T-helper 9 cell (primary cell): ENCODE measurements at regions not wholly inside any gene's neighbourhood (a gene's known extent, or its start where the extent isn't known, plus 50 kb on each side); places are given as distances from the start of the nearest gene placed in this dataset.
"Not testable (repeated sequence)": the region's sequence is repeated elsewhere in the genome, so short reads cannot be mapped to it uniquely, and the experiment has no call there.

Experiments
- DNase-seq: peaks from one replicate; pipeline ENCODE4 v3.0.0-alpha.2; 2020

DNA sequence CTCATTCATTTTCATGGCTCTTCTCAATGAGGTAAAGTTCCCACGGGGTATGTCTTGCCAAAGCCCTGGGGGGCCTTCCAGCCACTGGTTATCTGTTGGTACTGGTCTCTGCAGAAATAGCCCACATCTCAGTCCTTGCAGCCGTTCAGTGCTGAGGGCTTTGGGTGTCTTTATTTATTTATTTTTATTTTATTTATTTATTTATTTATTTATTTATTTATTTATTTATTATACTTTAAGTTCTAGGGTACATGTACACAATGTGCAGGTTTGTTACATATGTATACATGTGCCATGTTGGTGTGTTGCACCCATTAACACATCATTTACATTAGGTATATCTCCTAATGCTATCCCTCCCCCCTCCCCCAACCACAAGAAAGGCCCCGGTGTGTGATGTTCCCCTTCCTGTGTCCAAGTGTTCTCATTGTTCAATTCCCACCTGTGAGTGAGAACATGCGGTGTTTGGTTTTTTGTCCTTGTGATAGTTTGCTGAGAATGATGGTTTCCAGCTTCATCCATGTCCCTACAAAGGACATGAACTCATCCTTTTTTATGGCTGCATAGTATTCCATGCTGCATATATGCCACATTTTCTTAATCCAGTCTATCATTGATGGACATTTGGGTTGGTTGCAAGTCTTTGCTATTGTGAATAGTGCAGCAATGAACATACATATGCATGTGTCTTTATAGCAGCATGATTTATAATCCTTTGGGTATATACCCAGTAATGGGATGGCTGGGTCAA is 308.1 kb upstream of the B3GAT1 start:
- DNase-seq = not testable (repeated sequence)

DNA sequence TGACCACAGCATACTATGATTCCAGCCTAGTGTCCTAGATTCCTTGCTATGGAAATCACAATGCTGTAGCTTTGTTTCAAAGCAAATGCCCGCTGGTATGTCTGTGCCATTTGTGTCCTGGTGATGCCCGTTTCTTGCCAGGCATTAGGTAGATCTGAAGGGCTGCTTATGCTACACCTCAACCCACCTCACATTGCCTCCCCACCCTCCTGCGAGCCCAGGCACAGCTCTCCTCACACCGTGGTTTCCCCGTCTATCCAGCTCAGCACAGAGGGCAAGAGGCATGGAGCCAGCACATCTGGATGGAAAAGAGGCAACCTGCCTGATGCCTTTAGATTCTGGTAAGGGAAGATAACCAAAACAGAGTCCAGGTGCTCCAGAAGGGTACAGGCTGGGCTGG is 307.4 kb upstream of the B3GAT1 start:
- DNase-seq = no peak

DNA sequence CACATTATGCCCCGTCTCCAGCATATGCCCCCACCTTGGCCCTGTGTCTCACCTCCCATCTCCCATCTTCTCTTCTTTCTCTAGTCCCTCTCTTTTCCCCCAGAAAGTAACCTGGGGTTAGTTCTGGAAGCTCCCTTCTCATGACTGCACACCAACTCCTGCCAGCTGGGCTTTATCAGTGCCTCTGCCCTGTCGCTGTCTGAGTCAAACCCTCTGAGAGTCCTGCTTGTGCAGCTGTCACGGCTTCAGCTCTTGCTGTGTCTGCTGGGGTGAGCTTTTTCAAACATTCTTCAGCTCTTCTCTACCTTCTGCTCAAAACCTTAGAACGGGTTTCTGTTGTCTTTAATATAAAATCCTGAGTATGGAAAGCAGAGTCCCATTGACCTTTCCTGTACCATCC is 304.5 kb upstream of the B3GAT1 start:
- DNase-seq = no peak

DNA sequence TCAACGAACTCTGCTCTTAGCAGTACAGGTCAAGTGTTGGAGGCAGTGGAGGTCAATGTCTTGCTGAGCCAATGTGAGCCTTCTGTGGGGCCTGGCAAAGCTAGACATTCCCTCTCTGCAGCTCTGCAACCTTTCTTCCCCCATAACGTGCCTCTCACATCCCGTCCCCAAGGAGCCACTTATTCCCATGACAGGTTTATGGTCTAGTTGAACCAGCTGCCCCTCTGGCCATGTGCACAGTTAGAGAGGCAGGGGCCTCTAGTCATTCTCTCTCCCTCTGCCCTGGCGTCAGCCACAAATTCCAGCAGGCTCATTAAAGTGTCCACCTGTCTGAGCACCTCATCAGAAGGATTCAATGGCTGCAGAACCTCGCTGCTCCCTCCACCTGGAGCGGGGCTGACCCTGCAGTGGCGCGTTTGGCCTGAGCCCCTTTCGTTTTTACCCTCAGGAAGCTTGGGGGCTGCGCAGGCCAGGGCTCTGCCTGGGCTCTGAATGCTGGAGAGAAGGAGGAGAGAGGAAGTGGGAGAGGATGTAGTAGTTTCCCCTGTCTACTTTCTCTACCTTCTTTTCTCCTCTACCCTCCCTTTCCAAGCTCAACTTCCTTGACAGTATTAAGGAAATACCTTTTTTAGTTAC is 302.1 kb upstream of the B3GAT1 start:
- DNase-seq = no peak

DNA sequence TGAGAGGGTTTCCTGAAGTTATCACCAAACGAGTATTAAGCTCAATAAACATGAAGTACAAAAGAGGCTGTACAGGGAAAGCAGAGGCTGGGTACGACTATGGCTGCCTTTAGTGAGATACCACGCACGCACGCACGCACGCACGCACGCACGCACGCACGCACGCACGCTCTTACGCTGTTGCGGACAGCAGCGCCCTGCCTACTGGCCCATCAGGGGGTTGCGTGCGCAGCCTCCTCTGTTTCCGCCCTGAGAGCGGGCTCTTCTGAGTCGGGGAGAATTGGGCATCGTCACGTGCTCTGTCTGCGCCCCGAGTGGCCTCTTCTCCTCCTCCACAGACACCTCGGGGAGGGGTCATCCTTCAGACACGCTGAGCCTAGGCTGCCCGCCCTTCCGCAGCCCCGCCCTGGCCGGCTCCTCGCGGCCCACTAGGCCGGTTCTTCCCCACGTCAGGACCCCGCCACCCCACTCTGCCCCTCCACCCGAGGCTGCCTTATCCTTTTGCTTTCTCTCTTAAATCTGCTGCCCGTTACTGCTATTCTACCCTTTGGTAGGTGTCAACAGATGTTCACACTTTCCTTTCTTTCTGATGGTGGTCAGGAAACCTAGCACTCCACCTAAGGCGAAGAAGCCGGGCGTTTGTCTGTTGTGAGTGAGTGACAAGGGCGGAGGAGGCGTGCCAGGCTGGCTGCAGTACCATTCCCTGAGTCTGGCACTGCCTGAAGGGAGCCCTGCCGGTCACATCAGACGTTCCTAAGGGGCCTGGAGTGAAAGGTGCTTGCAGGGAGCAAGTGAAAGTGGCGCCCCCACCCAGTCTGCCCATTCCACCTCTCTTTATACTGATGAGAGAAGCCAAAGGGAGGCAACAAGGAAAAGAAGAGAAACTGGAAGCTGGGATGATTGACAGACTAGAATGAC is 300.4 kb upstream of the B3GAT1 start:
- DNase-seq = no peak

DNA sequence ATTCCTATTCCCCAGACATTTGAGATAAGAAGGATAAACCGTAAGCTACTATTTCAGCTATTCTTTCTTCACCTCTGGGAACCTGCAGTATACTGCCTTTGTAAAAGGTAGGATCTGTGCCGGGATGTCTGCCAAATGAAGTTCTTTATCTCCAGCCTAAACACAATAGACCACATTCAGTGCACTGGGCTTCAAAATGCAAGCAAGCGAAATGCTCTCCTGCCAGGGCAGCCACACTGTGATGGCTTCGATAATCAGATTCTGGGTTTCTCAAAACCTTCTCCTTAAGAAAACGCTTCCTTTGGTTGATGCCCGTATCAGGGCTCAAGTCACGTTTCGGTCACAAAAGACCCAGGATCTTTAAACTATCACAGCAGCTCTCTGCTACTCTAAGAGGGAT is 299.5 kb upstream of the B3GAT1 start:
- DNase-seq = no peak

DNA sequence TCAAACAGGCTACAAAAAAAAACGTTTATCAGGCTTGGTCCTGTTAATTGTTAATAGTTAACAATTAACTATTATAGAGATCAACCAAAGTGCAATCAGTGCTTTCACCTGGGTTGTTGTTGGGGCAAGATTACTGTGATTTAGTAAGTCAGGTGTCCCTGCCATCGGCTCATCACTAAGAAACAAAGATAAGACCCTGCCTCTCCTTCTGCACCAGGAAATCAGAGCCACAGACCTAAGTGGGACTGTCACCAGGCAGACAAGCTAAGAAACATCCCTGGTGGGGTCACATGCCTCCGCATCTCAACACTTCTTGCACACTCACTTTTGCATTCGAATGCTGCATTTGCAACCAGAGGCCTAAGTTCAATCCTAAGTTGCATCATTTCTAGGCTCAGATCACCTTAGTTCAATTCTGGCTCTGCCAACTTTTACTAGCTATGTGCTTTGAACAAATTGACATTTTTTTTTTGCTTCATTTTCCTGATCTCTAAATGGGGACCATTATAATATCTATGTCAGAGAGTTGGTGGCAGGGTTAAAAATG is 298.9 kb upstream of the B3GAT1 start:
- DNase-seq = no peak

DNA sequence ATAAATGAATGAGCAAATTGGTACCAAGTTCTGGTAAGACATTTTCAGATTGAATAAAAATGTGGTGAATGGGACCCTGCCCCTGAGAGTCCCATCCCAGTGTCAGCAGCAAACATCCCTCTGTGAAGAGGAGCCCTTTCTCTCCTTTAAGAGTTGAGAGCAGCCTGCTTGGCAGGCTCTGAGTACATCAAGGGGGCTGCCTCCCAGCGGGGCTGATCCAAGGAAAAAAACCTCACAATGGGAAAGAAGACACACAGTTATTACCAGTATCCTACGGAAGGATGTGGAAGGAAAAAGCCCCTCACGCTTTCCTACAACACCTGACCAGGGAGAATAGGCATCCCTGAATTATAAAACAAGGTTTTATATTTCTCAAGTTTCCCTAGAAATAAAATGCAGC is 293.8 kb upstream of the B3GAT1 start:
- DNase-seq = no peak

DNA sequence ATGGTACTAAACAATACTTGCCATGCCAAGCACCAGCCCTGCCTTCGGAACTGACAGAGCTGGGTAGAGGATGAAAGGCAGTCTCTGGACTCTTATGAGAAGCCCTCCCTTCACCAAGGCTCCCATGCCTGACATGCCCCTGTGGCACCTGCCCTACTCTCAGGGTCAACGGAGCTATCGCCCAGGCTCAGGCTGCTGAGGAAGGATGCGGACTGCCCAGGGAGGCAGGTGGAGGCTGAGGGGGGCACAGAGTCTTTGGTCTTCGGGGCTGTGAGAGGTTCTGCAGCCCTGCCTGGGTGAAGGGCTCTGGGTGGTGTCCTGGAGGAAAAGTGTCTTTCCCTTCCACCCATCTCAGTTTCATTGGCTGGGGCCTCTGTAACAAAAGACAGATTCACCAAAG is 290.8 kb upstream of the B3GAT1 start:
- DNase-seq = no peak

DNA sequence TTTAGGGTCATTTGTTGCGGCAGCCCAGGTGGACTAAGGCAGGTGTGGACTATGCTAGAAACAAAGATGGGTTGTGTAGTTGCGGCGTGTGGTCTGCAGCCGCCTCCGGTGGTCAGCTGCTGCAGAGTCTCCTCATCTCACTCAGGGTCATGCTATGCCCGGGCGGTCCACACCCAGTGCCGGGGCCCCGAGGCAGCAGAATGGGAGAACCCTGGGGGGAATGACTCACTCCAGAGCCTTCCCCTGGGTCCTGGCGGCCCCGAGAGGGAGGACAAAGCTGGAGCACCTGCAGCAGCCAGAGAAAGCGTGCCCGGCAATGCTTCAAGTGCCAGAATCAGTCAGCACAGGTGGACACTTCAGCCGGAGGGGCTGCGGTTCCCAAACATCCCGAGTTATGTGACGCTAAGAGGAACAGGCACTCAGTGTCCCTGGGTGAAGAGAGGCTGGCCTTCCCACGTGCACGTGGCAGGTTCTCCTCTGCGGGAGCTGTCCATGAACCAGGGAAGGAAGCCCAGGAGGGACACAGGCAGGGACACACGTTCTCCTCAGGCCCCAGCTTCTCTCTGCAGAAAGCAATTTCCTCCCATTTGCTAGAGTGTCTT is 289.6 kb upstream of the B3GAT1 start:
- no peak for DNase-seq

DNA sequence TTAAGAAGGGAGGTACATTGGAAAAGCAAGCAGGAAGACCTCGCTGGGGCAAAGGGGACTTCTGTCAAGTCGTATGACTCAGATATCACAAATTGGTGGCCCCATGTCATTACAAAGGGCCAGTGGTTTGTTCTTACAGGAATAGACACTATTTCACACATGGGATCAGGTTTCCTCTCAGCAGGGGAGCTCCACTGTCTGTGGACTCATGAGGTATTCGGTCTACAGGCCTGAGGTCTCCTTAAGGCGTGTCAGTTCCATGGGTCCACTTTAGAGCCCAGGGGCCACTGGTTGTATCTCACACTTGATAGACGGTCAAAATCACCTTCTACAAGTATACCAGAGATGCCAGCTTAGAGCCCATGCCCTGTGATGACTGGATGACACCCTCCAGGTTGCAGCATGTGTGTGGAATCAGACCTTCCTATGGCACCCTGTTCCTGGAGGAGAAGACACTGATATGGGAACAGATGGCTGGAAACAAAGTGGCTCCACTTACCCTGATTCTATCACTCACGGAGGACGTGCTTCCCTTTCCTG is 288.1 kb upstream of the B3GAT1 start:
- no peak for DNase-seq

DNA sequence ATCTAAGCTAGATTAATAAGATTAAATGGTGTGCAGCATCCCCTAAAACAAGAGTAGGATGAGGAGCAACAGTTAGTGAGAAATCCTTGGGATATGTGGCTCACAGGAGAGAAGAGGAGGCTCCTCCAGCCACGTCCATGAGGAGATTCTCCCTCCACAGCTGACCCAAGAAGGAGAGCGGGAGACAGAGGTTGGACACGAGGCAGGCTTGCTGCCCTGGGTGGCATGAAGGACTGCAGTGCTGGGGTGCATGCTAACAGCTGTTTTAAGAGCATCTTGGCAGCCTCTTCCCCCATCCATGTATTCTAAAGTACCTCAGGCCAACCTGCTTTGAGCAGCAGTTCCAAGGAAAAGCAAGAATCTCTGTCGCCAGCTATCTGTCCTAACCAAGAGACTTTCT is 284.4 kb upstream of the B3GAT1 start:
- no peak for DNase-seq

DNA sequence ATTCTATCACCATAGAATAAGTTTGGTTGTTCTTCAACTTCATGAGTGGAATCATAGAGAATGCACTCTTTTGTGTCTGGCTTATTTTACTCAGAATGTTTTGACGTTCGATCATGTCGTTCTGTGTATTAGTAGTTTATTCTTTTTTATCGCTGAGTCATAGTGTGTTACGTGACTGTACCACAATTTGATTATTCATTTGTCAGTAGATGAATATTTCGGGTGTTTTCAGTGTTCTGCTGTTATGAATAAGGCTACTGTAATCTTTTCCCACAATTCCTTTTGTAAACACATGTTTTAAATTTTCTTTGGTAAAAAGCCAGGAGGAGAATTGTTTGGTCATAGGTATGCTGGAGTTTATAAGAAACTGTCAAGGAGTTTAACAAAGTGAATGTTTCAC is 279.9 kb upstream of the B3GAT1 start:
- DNase-seq = no peak

DNA sequence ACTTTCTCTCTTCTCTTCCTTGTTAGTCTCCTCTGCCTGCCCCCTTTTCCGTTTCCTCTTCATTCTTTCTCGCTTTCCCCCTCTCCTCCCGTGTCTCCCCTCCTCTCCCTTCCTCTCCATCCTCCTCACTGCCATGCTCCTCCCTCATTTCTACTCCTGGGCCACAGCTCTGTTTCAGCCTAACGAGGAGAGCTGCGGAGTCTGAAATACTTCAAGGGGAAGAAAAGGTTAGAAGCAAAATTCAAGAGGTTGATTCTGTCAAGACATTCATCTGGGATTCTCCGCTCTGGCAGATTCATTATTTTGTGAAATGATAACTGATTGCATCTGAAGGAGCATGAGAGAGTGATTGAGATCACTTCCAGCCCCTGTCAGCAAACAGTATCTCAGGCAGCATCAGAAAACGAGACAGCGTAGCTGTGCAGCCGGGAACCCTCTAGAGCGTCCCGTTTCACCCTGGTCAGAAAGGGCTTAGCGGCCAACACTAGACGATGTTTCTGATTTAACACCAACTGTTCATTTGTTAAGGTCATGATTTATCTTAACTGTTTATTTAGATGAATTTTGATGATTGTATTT is 279.3 kb upstream of the B3GAT1 start:
- DNase-seq = no peak

DNA sequence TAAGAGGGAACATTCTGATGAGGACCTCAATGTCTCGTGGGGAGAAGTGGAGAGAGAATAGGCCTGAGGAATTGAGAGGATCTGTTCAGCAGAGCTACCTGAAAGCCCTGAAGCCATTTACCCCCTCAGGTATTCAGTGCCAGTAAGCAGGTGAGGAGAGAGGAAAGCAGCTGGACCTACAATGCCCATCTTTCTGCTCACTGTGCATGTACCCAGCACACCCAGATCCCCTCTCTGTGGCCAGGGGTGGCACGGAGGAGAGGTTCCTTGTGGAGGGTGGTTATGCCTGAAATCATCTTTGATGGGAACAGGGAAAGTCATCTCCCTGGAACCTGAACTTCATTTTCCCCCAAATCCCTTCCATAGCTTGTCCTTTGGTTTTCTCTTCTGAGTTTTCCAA is 277.8 kb upstream of the B3GAT1 start:
- no peak for DNase-seq

DNA sequence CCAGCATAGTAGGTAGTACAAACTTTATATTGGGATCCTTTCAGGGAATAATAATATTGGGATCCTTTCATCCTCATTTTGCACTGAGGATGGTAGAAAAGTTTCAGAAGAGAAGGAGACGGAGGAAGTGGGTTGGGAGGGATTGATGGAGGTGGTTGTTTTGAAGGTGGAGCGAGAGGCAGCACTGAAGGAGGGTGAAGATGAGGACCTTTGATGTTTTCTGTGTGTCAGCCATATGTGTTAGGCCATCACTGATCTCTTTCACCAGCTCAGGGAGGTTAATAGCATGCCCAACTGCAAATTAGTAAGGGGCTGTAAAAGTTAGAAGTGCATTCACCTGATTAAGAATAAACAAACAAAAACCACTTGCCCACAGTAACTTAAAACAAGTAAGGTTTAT is 275.5 kb upstream of the B3GAT1 start:
- DNase-seq = no peak

DNA sequence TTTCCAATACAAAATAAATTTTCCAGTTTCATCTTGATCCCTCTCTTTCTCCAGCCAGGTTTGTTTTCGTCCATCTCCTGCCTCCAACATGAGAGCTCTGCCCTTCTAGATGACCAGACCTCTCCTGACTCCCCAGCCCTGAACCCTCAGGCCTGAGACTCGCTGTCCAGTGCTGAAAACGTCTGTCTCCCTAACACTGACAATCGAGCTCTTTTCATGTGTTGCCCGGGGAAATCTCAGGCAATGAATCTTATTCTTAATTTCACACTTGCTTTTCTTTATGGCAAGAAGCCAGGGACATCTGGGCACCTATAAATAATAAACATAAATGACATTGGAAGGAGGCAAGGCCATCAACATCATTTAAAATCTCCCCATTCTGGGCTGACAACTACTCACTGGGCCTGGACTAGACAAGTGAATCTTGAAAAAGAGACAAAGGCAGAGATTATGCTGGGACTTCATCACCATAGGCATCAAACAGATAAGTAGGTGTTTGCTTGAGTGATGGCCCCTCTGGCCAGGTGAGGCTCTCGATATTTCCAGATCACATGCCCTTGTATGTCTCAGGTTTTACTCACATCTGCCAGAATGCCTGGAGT is 274.5 kb upstream of the B3GAT1 start:
- no peak for DNase-seq

DNA sequence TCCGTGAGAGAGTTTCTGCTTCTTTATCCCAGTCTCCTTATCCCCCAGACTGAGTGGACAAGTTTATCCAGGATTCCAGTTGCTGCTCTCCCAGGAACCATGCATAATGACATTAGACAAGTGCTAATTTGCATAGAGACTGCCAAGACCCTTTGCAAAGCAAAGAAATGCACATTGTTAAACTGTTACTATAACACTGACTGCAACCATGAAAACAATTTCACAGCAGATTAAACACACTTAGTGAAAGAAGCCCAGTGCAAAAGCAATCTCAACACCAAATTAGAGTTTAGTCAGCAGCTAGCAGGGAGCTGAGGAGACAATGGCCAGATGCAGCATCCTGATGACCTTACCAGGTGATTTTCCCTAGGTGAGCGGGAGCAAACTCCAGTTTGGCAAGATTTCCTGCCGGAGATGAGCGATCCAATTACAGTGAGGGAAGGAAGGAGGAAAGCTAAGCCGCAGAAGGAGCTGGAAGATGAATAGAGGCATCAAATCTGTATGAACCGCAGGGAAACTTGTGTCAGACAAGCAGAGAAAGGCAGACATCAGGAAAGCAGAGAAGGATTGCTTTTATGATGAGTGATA is 273.8 kb upstream of the B3GAT1 start:
- no peak for DNase-seq

DNA sequence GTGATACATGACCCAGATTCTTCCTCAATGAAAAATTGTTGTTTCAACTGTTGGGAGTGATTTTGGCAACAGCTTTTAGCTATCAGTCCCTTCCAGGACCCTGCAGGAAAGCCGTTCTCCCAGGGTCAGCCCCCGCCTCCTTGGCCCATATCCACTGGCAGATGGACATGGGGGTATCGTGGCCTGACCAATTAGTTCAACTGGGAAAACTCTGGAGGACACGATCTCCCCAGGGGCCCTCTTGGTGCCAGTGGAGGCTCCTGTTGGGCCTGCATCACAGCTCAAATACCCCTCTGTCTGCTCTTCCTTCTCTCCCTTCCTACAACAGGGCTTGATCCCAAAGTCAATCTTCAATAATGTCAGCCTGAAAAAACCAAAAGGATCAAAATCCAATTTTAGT is 272.5 kb upstream of the B3GAT1 start:
- no peak for DNase-seq

DNA sequence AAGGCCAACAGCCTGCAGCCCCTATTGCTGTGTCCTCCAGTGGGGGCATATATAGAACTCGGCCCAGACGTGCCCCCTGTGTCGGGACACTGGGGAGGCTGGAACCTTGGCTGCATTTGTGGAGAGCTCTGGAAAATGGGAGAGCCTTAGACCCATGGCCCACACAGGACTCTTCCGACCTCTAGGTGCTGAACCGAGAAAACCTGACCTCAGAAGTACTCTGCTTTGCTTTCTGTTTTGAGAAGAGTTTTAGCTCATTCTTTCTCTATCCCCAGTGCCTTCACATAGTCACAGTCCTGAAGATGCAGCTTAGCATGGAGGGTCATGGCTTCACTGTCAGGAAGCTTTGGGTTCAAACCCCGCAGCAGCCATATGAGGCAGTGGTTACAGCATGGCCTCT is 271.8 kb upstream of the B3GAT1 start:
- no peak for DNase-seq

DNA sequence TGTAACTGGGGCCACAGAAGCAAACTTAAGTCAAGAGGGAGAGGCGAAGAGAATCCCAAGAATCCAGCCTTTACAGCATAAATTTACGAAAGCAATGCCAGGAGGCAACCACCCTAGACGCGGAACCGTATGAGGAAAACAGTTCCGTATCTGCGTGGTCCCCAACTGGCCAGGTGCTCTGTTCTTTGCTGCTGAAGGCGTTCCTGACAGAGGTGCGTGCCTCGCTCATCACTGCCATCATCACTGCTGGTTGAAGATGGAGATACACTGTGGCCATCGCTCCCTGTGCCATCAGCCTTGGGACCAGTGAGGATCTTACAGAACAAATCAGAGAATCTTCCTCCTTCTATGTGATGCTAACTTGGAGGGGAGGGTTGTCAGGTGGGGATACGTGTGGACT is 270.5 kb upstream of the B3GAT1 start:
- DNase-seq = no peak

DNA sequence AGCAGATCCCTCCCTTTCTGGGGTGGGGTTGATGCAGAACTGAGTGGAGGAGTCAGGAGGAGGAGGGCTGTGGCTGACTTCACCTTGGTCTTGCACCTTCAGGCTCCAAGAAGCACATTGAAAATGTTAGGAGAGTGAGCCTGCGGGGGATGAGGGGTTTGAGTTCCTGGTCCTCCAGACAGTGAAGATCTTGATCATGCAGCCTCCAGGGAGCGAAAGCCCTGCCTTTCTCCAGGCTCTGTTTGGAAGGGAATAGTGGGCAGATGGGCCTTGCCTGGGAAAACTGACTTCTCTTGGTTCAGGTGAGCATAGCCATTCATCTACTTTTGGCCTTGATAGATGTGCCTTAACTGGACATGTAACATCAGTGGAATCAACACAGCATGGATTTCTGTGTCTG is 267.6 kb upstream of the B3GAT1 start:
- no peak for DNase-seq
